Uterus (tissue), 3 donors: ENCODE measurements at regions not wholly inside any gene's neighbourhood (a gene's known extent, or its start where the extent isn't known, plus 50 kb on each side); places are given as distances from the start of the nearest gene placed in this dataset.

Source experiments
- DNase-seq, 2 donors: peaks; one replicate each; pipeline ENCODE4 v3.0.0-alpha.2; 2019 to 2020
- H3K27ac ChIP-seq, 2 donors: fragments of 200-600 bp; sonication (generic); 1 replicate in 1 of 2; 2 replicates in 1 of 2; pipeline ENCODE4 v1.5.1; 2016 to 2018
- H3K27me3 ChIP-seq, 2 donors: fragments of 200-600 bp; sonication (generic); one replicate each; pipeline ENCODE4 v1.5.1; 2018 to 2019; ENCODE audit warnings: control low read depth in 1 of 2
- H3K36me3 ChIP-seq, 2 donors: fragments of 200-600 bp; sonication (generic); one replicate each; pipeline ENCODE4 v1.5.1; 2019; ENCODE audit warnings: control low read depth in 1 of 2
- H3K4me1 ChIP-seq, 2 donors: fragments of 200-600 bp; sonication (generic); one replicate each; pipeline ENCODE4 v1.5.1; 2018 to 2019; ENCODE audit warnings: control low read depth in 1 of 2
- H3K4me3 ChIP-seq, 2 donors: fragments of 200-600 bp; sonication (generic); 1 replicate in 1 of 2; 2 replicates in 1 of 2; pipeline ENCODE4 v1.5.1; 2018 to 2019; ENCODE audit warnings: mild to moderate bottlenecking in 1 of 2
- H3K9me3 ChIP-seq, 2 donors: fragments of 200-600 bp; sonication (generic); one replicate each; pipeline ENCODE4 v1.5.1; 2019; ENCODE audit warnings: control low read depth in 1 of 2
- CTCF ChIP-seq, 4 experiments: fragments of 200-600 bp in 2 of 4; fragments of 450-650 bp in 2 of 4; sonication (generic) in 2 of 4; IDR thresholded peaks; one replicate each; pipeline ENCODE4 v1.5.1; 2016 to 2019; ENCODE audit warnings: antibody characterized with exemption in 4 of 4, mild to moderate bottlenecking in 2 of 4, moderate library complexity in 1 of 4
- POLR2A ChIP-seq, 2 donors: fragments of 450-650 bp; IDR thresholded peaks; one replicate each; pipeline ENCODE4 v1.6.1; 2016; ENCODE audit warnings: antibody characterized with exemption in 2 of 2, mild to moderate bottlenecking in 1 of 2, moderate library complexity in 1 of 2
- intact Hi-C: fragments of 100-400 bp; cut with DNase I; formaldehyde crosslinking; loops from one replicate; pipeline ENCODE4 v1.15.1; 2023; ENCODE audit warnings: low total_unique reads
- donor health status: DM: yes; HTN: yes; CAD: no.

GRCh38 chr3:78314327-78314726 lies 1274.4 kb downstream of the ROBO2 start:
- TF ChIP-seq POLR2A (IDR thresholded peaks at IDR 0.05) (no peak), CTCF (IDR thresholded peaks at IDR 0.05) (no peak)
- Histone ChIP-seq H3K27ac (no peak overlapping the region), H3K27me3 (no peaks in the 10 kb centered on the region)

GRCh38 chr3:78317774-78318173 lies 1277.9 kb downstream of the ROBO2 start:
- DNase-seq = no peak
- no peaks in the 10 kb centered on the region for H3K4me1 ChIP-seq
- intact Hi-C loops = no loop called here
- no peak for TF ChIP-seq CTCF (IDR thresholded peaks at IDR 0.05)
- TF ChIP-seq POLR2A (IDR thresholded peaks at IDR 0.05) = no peak
- no peaks in the 10 kb centered on the region for H3K9me3 ChIP-seq
- no peaks in the 10 kb centered on the region for H3K36me3 ChIP-seq
- H3K27me3 ChIP-seq = no peaks in the 10 kb centered on the region
- no peak overlapping the region for H3K27ac ChIP-seq
- H3K4me3 ChIP-seq = no peak overlapping the region

More at GRCh38 chr3:78314327-78314726, 1274.4 kb downstream of the ROBO2 start:
- Histone ChIP-seq H3K9me3 (no peaks in the 10 kb centered on the region), H3K36me3 (no peaks in the 10 kb centered on the region), H3K4me1 (no peaks in the 10 kb centered on the region), H3K4me3 (no peak overlapping the region)
- intact Hi-C loops = no loop called here
- DNase-seq = no peak

- no peak for TF ChIP-seq POLR2A (IDR thresholded peaks at IDR 0.05)
- no peak for TF ChIP-seq CTCF (IDR thresholded peaks at IDR 0.05)
- no peaks in the 10 kb centered on the region for H3K4me1 ChIP-seq
- no peak overlapping the region for H3K4me3 ChIP-seq
- DNase-seq = no peak
- intact Hi-C loops = no loop called here
- no peaks in the 10 kb centered on the region for H3K27me3 ChIP-seq
- H3K36me3 ChIP-seq = no peaks in the 10 kb centered on the region
- H3K9me3 ChIP-seq = no peaks in the 10 kb centered on the region
- no peak overlapping the region for H3K27ac ChIP-seq
Observed at GRCh38 chr3:78322780-78323179, 1282.9 kb downstream of the ROBO2 start.

- Histone ChIP-seq H3K36me3 (no peaks in the 10 kb centered on the region), H3K27me3 (no peaks in the 10 kb centered on the region), H3K4me1 (no peaks in the 10 kb centered on the region), H3K9me3 (no peaks in the 10 kb centered on the region), H3K4me3 (no peak overlapping the region), H3K27ac (no peak overlapping the region)
- no peak for DNase-seq
- no peak for TF ChIP-seq CTCF (IDR thresholded peaks at IDR 0.05)
- no peak for TF ChIP-seq POLR2A (IDR thresholded peaks at IDR 0.05)
- intact Hi-C loops = no loop called here
Observed at GRCh38 chr3:78337801-78338211, 1297.9 kb downstream of the ROBO2 start.

GRCh38 chr3:78338405-78338804 lies 1298.5 kb downstream of the ROBO2 start:
- intact Hi-C loops = no loop called here
- no peak for DNase-seq
- H3K4me1 ChIP-seq = no peaks in the 10 kb centered on the region
- TF ChIP-seq POLR2A (IDR thresholded peaks at IDR 0.05) = no peak
- TF ChIP-seq CTCF (IDR thresholded peaks at IDR 0.05) = no peak
- no peak overlapping the region for H3K4me3 ChIP-seq
- no peaks in the 10 kb centered on the region for H3K36me3 ChIP-seq
- no peak overlapping the region for H3K27ac ChIP-seq
- no peaks in the 10 kb centered on the region for H3K9me3 ChIP-seq
- no peaks in the 10 kb centered on the region for H3K27me3 ChIP-seq
